GM12878 (cell line): ENCODE measurements at regions not wholly inside any gene's neighbourhood (a gene's known extent, or its start where the extent isn't known, plus 50 kb on each side); places are given as distances from the start of the nearest gene placed in this dataset.

Experiments used
- ATAC-seq: fragments of 200-7000 bp; cut with Tn5 transposase; 3 replicates; pipeline ENCODE4 v1.9.1; 2020; ENCODE audit warnings: mild to moderate bottlenecking, moderate library complexity
- BruUV-seq: library from RNA; stranded (reverse); fragments of 400-500 nt; replicated peaks from 2 replicates; lab custom pipeline; 2021; lab: Mats Ljungman, UMichigan
- CTCF ChIA-PET: fragments of 300-600 bp; sonication (Branson Sonifier 250); formaldehyde crosslinking; extraction: SDS; loops from one replicate; lab custom pipeline; 2021; ENCODE audit warnings: inconsistent platforms; lab: Yijun Ruan, JAX
- POLR2A ChIA-PET: fragments of 350-600 bp; formaldehyde crosslinking; extraction: SDS; loops from one replicate; lab custom pipeline; 2021; ENCODE audit warnings: inconsistent platforms; lab: Charles Lee
- RAD21 ChIA-PET: fragments of 300-600 bp; sonication (Branson Sonifier 250); formaldehyde crosslinking; loops from one replicate; lab custom pipeline; 2023; ENCODE audit warnings: antibody characterized with exemption; ENCODE audit not compliant: unreplicated experiment; lab: Charles Lee
- SMC1A ChIA-PET: fragments of 300-600 bp; sonication (Branson Sonifier 250); formaldehyde crosslinking; loops from one replicate; lab custom pipeline; 2023; ENCODE audit not compliant: unreplicated experiment, uncharacterized antibody; lab: Charles Lee
- DNase-seq: peaks from one replicate; pipeline ENCODE4 v3.0.0-alpha.2; 2011; ENCODE audit warnings: low read depth, low spot score
- FAIRE-seq: peaks from 3 replicates; lab custom pipeline; 2011; peaks lifted over from hg19 to GRCh38; lab: Jason Lieb, UNC
- H2AFZ ChIP-seq: 2 replicates; pipeline ENCODE4 v1.6.0; 2011; ENCODE audit warnings: low read depth, low read length, control low read depth; ENCODE audit not compliant: control insufficient read depth
- H3K27ac ChIP-seq: 2 replicates; pipeline ENCODE4 v1.5.1; 2011; ENCODE audit warnings: control low read depth; ENCODE audit not compliant: control insufficient read depth, insufficient read depth
- H3K27me3 ChIP-seq, 2 experiments: replicated peaks in 1 of 2; 2 replicates each; pipeline versions ENCODE4 v1.6.0 to v1.6.1; 2011; ENCODE audit warnings: low read length in 1 of 2; ENCODE audit not compliant: control insufficient read depth in 2 of 2, insufficient read depth in 2 of 2
- H3K36me3 ChIP-seq, 2 experiments: 2 replicates each; pipeline ENCODE4 v1.5.1; 2011; ENCODE audit warnings: low read length in 1 of 2; ENCODE audit not compliant: control insufficient read depth in 2 of 2, insufficient read depth in 2 of 2
- H3K4me1 ChIP-seq: 2 replicates; pipeline ENCODE4 v1.6.1; 2011; ENCODE audit warnings: mild to moderate bottlenecking, low read length, moderate library complexity, mixed read lengths; ENCODE audit not compliant: control insufficient read depth, insufficient read depth
- H3K4me2 ChIP-seq: 2 replicates; pipeline ENCODE4 v1.6.0; 2011; ENCODE audit warnings: control low read depth; ENCODE audit not compliant: control insufficient read depth, insufficient read depth
- H3K4me3 ChIP-seq: fragments of 200-600 bp; sonication (generic); 2 replicates; pipeline ENCODE4 v1.5.1; 2016
- H3K79me2 ChIP-seq: 2 replicates; pipeline ENCODE4 v1.6.0; 2011; ENCODE audit warnings: low read length; ENCODE audit not compliant: control insufficient read depth, insufficient read depth
- H3K9ac ChIP-seq: 2 replicates; pipeline ENCODE4 v1.8.0; 2011; ENCODE audit warnings: low read length, control low read depth, mixed read lengths; ENCODE audit not compliant: control insufficient read depth, insufficient read depth
- H3K9me3 ChIP-seq: replicated peaks from 3 replicates; pipeline ENCODE4 v1.5.1; 2011; ENCODE audit warnings: mild to moderate bottlenecking, low read length; ENCODE audit not compliant: control insufficient read depth, insufficient read depth
- H4K20me1 ChIP-seq: 2 replicates; pipeline ENCODE4 v1.6.0; 2011; ENCODE audit not compliant: control insufficient read depth, insufficient read depth
- ATF7 ChIP-seq: fragments of 450-650 bp; IDR thresholded peaks from 2 replicates; pipeline ENCODE4 v1.6.1; 2016; ENCODE audit warnings: low read depth, mild to moderate bottlenecking
- CBFB ChIP-seq: IDR thresholded peaks from 2 replicates; pipeline ENCODE4 v1.6.1; 2016; ENCODE audit warnings: antibody characterized with exemption, low read depth
- ESRRA ChIP-seq: IDR thresholded peaks from 2 replicates; pipeline ENCODE4 v1.6.1; 2012; ENCODE audit warnings: mild to moderate bottlenecking, low read length, improper control_type of control experiment
- FOXK2 ChIP-seq: fragments of 450-650 bp; IDR thresholded peaks from 2 replicates; pipeline ENCODE4 v1.6.1; 2017; ENCODE audit warnings: mild to moderate bottlenecking, moderate library complexity
- GATAD2B ChIP-seq: fragments of 450-650 bp; conservative IDR thresholded peaks from 2 replicates; pipeline ENCODE4 v1.6.1; 2017; ENCODE audit warnings: low read depth, mild to moderate bottlenecking, moderate library complexity
- KAT2A ChIP-seq: conservative IDR thresholded peaks from 2 replicates; pipeline ENCODE4 v1.6.1; 2011; ENCODE audit warnings: low read depth, low read length; ENCODE audit not compliant: control insufficient read depth
- MXI1 ChIP-seq: fragments of 150-350 bp; IDR thresholded peaks from 2 replicates; pipeline ENCODE4 v1.6.1; 2011; ENCODE audit warnings: low read depth, mild to moderate bottlenecking, inconsistent platforms, low read length, improper control_type of control experiment
- NR2C2 ChIP-seq: IDR thresholded peaks from 2 replicates; pipeline ENCODE4 v1.6.1; 2011; ENCODE audit warnings: borderline replicate concordance, low read depth; ENCODE audit not compliant: control insufficient read depth, insufficient read length
- POLR2AphosphoS5 ChIP-seq: IDR thresholded peaks from 2 replicates; pipeline ENCODE4 v1.6.1; 2011; ENCODE audit warnings: mild to moderate bottlenecking, low read length, inconsistent platforms
- RBBP5 ChIP-seq: fragments of 200-600 bp; sonication (generic); conservative IDR thresholded peaks from 2 replicates; pipeline ENCODE4 v1.6.1; 2016
- SMC3 ChIP-seq: IDR thresholded peaks from 2 replicates; pipeline ENCODE4 v1.6.1; 2011; ENCODE audit warnings: low read length, improper control_type of control experiment, borderline replicate concordance
- STAT3 ChIP-seq: IDR thresholded peaks from 2 replicates; pipeline ENCODE4 v1.6.1; 2011; ENCODE audit warnings: low read depth, low read length, improper control_type of control experiment
- SUPT20H ChIP-seq: IDR thresholded peaks from 2 replicates; pipeline ENCODE4 v1.6.1; 2011; ENCODE audit warnings: low read depth, mild to moderate bottlenecking, low read length, moderate library complexity, borderline replicate concordance; ENCODE audit not compliant: control insufficient read depth
- YBX1 ChIP-seq: fragments of 450-650 bp; IDR thresholded peaks from 2 replicates; pipeline ENCODE4 v1.6.1; 2016; ENCODE audit warnings: antibody characterized with exemption
- ZBTB33 ChIP-seq: fragments of 450-650 bp; IDR thresholded peaks from 2 replicates; pipeline ENCODE4 v1.6.1; 2017; ENCODE audit warnings: mild to moderate bottlenecking
- ZNF217 ChIP-seq: fragments of 450-650 bp; IDR thresholded peaks from 2 replicates; pipeline ENCODE4 v1.6.1; 2017; ENCODE audit warnings: antibody characterized with exemption, mild to moderate bottlenecking
- WGBS: methylation state at CpG from one replicate; pipeline ENCODE4 v1.1.6; 2016; ENCODE audit warnings: low lambda C conversion rate; ENCODE audit not compliant: insufficient replicate concordance, insufficient coverage; ENCODE audit errors: missing lambda C conversion rate; 5-methylcytosine and 5-hydroxymethylcytosine counted together
- in situ Hi-C: fragments of 300-500 bp; cut with MboI; formaldehyde crosslinking; loops from 9 replicates; pipeline ENCODE4 v1.14.3; 2018; ENCODE audit warnings: mixed read lengths
- intact Hi-C: fragments of 100-400 bp; cut with micrococcal nuclease; formaldehyde crosslinking; loops from one replicate; pipeline ENCODE4 v1.14.2; 2022; ENCODE audit not compliant: unreplicated experiment

GRCh38 chr21:27761623-27762022, 794.7 kb upstream of the ADAMTS5 start:
- H3K36me3 ChIP-seq = no peaks in the 10 kb centered on the region
- H2AFZ ChIP-seq = no peak overlapping the region
- no peaks in the 10 kb centered on the region for H3K27me3 ChIP-seq
- RAD21 ChIA-PET = no interaction called here
- no peak for DNase-seq
- in situ Hi-C loops = no loop called here
- no peaks in the 10 kb centered on the region for H3K79me2 ChIP-seq
- no peak for TF ChIP-seq RBBP5
- no peak for TF ChIP-seq ZNF217
- no peak for TF ChIP-seq STAT3
- no peak for TF ChIP-seq CBFB
- TF ChIP-seq ZBTB33 = no peak
- TF ChIP-seq SUPT20H = no peak
- no peak for TF ChIP-seq MXI1
- TF ChIP-seq ESRRA = no peak
- no peak for TF ChIP-seq KAT2A
- no peak for TF ChIP-seq FOXK2
- no peak for TF ChIP-seq POLR2AphosphoS5
- no peak for TF ChIP-seq YBX1
- no peak for TF ChIP-seq ATF7
- TF ChIP-seq SMC3 = no peak
- no peak for TF ChIP-seq GATAD2B
- no peak for TF ChIP-seq NR2C2
- CTCF ChIA-PET = no interaction called here
- H3K9ac ChIP-seq = no peak overlapping the region
- no peak for FAIRE-seq
- H4K20me1 ChIP-seq = no peaks in the 10 kb centered on the region
- intact Hi-C loops = no loop called here
- POLR2A ChIA-PET = no interaction called here
- no peak for ATAC-seq
- SMC1A ChIA-PET = no interaction called here
- H3K4me2 ChIP-seq = no peak overlapping the region
- H3K4me1 ChIP-seq = no peaks in the 10 kb centered on the region
- no peak overlapping the region for H3K4me3 ChIP-seq
- H3K27ac ChIP-seq = no peak overlapping the region
- H3K9me3 ChIP-seq = no peaks in the 10 kb centered on the region
- no TSS peak for BruUV-seq
- WGBS = 20% methylated on average over 1 of the region's 1 CpG
